ENCODE measurements at regions not wholly inside any gene's neighbourhood (a gene's known extent, or its start where the extent isn't known, plus 50 kb on each side); places are given as distances from the start of the nearest gene placed in this dataset.

DNA sequence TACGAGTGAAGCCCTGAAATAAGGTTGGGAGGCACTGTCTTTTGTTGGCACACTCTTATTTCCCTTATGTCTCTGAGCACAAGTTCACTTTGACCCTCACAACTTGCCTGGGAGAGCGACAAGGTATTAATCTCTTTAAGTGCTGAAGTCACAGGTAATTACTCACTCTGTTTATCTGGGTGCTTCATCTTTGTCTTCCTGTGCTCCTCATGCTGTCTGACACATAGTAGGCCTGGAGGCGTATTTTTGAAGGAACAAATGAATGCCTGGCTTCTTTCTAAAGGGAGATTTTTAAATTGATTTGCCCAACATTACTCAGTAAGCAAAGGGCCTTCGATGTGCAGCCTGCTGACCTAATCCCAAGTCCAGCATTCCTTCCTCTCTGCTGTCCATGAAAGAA lies 507.1 kb upstream of the TNP1 start:
- Mint-ChIP-seq H3K4me1 (peaks cover 2% of the 10 kb centered on the region; the same call in 2 of the 3 replicates), H3K36me3 (ENCODE audit: low read depth) (no peaks in the 10 kb centered on the region), H3K9me3 (no peaks in the 10 kb centered on the region; the same call in 2 of the 3 replicates), H3K4me3 (no peak overlapping the region), H3K27me3 (ENCODE audit: insufficient read depth, low read depth, poor library complexity) (peaks cover 15% of the 10 kb centered on the region), H3K27ac (no peak overlapping the region)
- Histone ChIP-seq H3K27me3 (ENCODE audit: insufficient read depth) (no peaks in the 10 kb centered on the region), H4K20me1 (replicated peaks; ENCODE audit: insufficient read depth) (no peaks in the 10 kb centered on the region), H3K27ac (ENCODE audit: low read depth) (no peak overlapping the region), H3K4me1 (ENCODE audit: insufficient read depth) (no peaks in the 10 kb centered on the region), H3K79me2 (replicated peaks; ENCODE audit: insufficient read depth) (no peaks in the 10 kb centered on the region), H3K4me2 (no peak overlapping the region), H3F3A (replicated peaks; ENCODE audit: low read depth) (no peaks in the 10 kb centered on the region), H3K36me3 (ENCODE audit: insufficient read depth) (no peaks in the 10 kb centered on the region), H3K4me3 (no peak overlapping the region), H3K9me2 (ENCODE audit: insufficient read depth) (no peaks in the 10 kb centered on the region; the same call in 1 of the 2 replicates), H2AFZ (no peak overlapping the region)
- DNase-seq (ENCODE audit: low spot score) (no peak), ATAC-seq (no peak)
- no peak for TF ChIP-seq JUNB (IDR thresholded peaks at IDR 0.05; ENCODE audit: unreplicated experiment)
- no peak for TF ChIP-seq EZH2 (IDR thresholded peaks at IDR 0.05; ENCODE audit: low read depth, unreplicated experiment)
- TF ChIP-seq ZNF462 (CRISPR knock-in tag; IDR thresholded peaks at IDR 0.05) = no peak
- TF ChIP-seq REST (IDR thresholded peaks at IDR 0.05; ENCODE audit: unreplicated experiment) = no peak
- no peak for TF ChIP-seq POLR2AphosphoS5 (IDR thresholded peaks at IDR 0.05; ENCODE audit: low read depth)
- TF ChIP-seq NANOG (IDR thresholded peaks at IDR 0.05; ENCODE audit: borderline replicate concordance) = no peak
- TF ChIP-seq STAT1 (IDR thresholded peaks at IDR 0.05; ENCODE audit: unreplicated experiment) = no peak
- no peak for TF ChIP-seq CREB1 (CRISPR knock-in tag; IDR thresholded peaks at IDR 0.05; ENCODE audit: low read depth)
- TF ChIP-seq ZNF331 (CRISPR knock-in tag; IDR thresholded peaks at IDR 0.05; ENCODE audit: low read depth) = no peak
- no peak for TF ChIP-seq ZNF114 (CRISPR knock-in tag; IDR thresholded peaks at IDR 0.05)
- no peak for TF ChIP-seq EZH2phosphoT487 (IDR thresholded peaks at IDR 0.05; ENCODE audit: unreplicated experiment)
